Left lung (tissue), 4 donors: ENCODE measurements at regions not wholly inside any gene's neighbourhood (a gene's known extent, or its start where the extent isn't known, plus 50 kb on each side); places are given as distances from the start of the nearest gene placed in this dataset.

Source experiments
- ATAC-seq: fragments of 200-7000 bp; cut with Tn5 transposase; one replicate; pipeline ENCODE4 v1.9.1; 2020; ENCODE audit warnings: moderate library complexity
- DNase-seq, 4 donors: peaks; one replicate each; pipeline ENCODE4 v3.0.0-alpha.2; 2013 to 2020
- H3K27ac ChIP-seq, 2 donors: fragments of 200-600 bp; sonication (generic) in 1 of 2; one replicate each; pipeline versions ENCODE4 v1.5.0 to v1.8.0; 2020 to 2021
- H3K27me3 ChIP-seq, 2 donors: fragments of 200-600 bp; sonication (generic) in 1 of 2; one replicate each; pipeline versions ENCODE4 v1.5.0 to v1.8.0; 2020 to 2021
- H3K36me3 ChIP-seq, 2 donors: fragments of 200-600 bp; sonication (generic) in 1 of 2; one replicate each; pipeline versions ENCODE4 v1.5.0 to v1.8.0; 2020 to 2021
- H3K4me1 ChIP-seq, 2 donors: fragments of 200-600 bp; one replicate each; pipeline ENCODE4 v1.8.0; 2021
- H3K4me3 ChIP-seq, 2 donors: fragments of 200-600 bp; sonication (generic) in 1 of 2; one replicate each; pipeline versions ENCODE4 v1.5.0 to v1.8.0; 2020 to 2021; ENCODE audit warnings: mild to moderate bottlenecking in 1 of 2
- H3K9me3 ChIP-seq, 2 donors: fragments of 200-600 bp; sonication (generic) in 1 of 2; one replicate each; pipeline versions ENCODE4 v1.5.0 to v1.8.0; 2020 to 2021
- CTCF ChIP-seq, 2 donors: fragments of 200-600 bp; sonication (generic) in 1 of 2; IDR thresholded peaks; one replicate each; pipeline versions ENCODE4 v1.5.0 to v1.8.0; 2021; ENCODE audit warnings: antibody characterized with exemption in 2 of 2
- intact Hi-C, 2 donors: fragments of 100-400 bp; cut with DNase I; formaldehyde crosslinking; loops; one replicate each; pipeline versions ENCODE4 v1.11.2 to v1.14.2; 2022
- donor health status: DM: no; HTN: yes; CAD: no.
- donor health status: DM: no; HTN: no; CAD: no.

- TF ChIP-seq CTCF (IDR thresholded peaks at IDR 0.05), result no peak
- no peak overlapping the region for H3K27ac ChIP-seq
- DNase-seq, result no peak
- no peak overlapping the region for H3K4me3 ChIP-seq
- H3K27me3 ChIP-seq, result no peaks in the 10 kb centered on the region
- no peaks in the 10 kb centered on the region for H3K9me3 ChIP-seq
- intact Hi-C loops, result no loop called here
- no peaks in the 10 kb centered on the region for H3K36me3 ChIP-seq
- H3K4me1 ChIP-seq, result no peaks in the 10 kb centered on the region
- no peak for ATAC-seq
Measured at GRCh38 chr9:106795031-106795430, 67.9 kb upstream of the ZNF462 start.

GRCh38 chr9:106796771-106797170 lies 66.2 kb upstream of the ZNF462 start:
- Histone ChIP-seq H3K27ac (no peak overlapping the region), H3K36me3 (no peaks in the 10 kb centered on the region), H3K4me1 (no peaks in the 10 kb centered on the region), H3K9me3 (no peaks in the 10 kb centered on the region), H3K4me3 (no peak overlapping the region), H3K27me3 (no peaks in the 10 kb centered on the region)
- intact Hi-C loops, result no loop called here
- no peak for TF ChIP-seq CTCF (IDR thresholded peaks at IDR 0.05)
- ATAC-seq, result no peak
- DNase-seq, result no peak

- DNase-seq, result no peak
- intact Hi-C loops, result no loop called here
- TF ChIP-seq CTCF (IDR thresholded peaks at IDR 0.05), result no peak
- no peaks in the 10 kb centered on the region for H3K36me3 ChIP-seq
- H3K4me1 ChIP-seq, result no peaks in the 10 kb centered on the region
- no peaks in the 10 kb centered on the region for H3K9me3 ChIP-seq
- no peak overlapping the region for H3K27ac ChIP-seq
- H3K27me3 ChIP-seq, result no peaks in the 10 kb centered on the region
- ATAC-seq, result no peak
- no peak overlapping the region for H3K4me3 ChIP-seq
Measured at GRCh38 chr9:106797299-106797698, 65.7 kb upstream of the ZNF462 start.

GRCh38 chr9:106798016-106798799 lies 64.8 kb upstream of the ZNF462 start:
- Histone ChIP-seq H3K9me3 (no peaks in the 10 kb centered on the region), H3K36me3 (no peaks in the 10 kb centered on the region), H3K4me3 (no peak overlapping the region), H3K27ac (no peak overlapping the region), H3K27me3 (no peaks in the 10 kb centered on the region), H3K4me1 (no peaks in the 10 kb centered on the region)
- no peak for TF ChIP-seq CTCF (IDR thresholded peaks at IDR 0.05)
- DNase-seq, result no peak
- ATAC-seq, result no peak
- intact Hi-C loops, result no loop called here

- intact Hi-C loops, result no loop called here
- ATAC-seq (peak; percentile 18), DNase-seq (no peak)
- no peaks in the 10 kb centered on the region for H3K9me3 ChIP-seq
- TF ChIP-seq CTCF (IDR thresholded peaks at IDR 0.05), result no peak
- H3K27me3 ChIP-seq, result no peaks in the 10 kb centered on the region
- H3K36me3 ChIP-seq, result no peaks in the 10 kb centered on the region
- H3K4me1 ChIP-seq, result no peaks in the 10 kb centered on the region
- no peak overlapping the region for H3K27ac ChIP-seq
- no peak overlapping the region for H3K4me3 ChIP-seq
Measured at GRCh38 chr9:106799152-106799551, 63.8 kb upstream of the ZNF462 start.
